ENCODE measurements at regions not wholly inside any gene's neighbourhood (a gene's known extent, or its start where the extent isn't known, plus 50 kb on each side); places are given as distances from the start of the nearest gene placed in this dataset.

DNA sequence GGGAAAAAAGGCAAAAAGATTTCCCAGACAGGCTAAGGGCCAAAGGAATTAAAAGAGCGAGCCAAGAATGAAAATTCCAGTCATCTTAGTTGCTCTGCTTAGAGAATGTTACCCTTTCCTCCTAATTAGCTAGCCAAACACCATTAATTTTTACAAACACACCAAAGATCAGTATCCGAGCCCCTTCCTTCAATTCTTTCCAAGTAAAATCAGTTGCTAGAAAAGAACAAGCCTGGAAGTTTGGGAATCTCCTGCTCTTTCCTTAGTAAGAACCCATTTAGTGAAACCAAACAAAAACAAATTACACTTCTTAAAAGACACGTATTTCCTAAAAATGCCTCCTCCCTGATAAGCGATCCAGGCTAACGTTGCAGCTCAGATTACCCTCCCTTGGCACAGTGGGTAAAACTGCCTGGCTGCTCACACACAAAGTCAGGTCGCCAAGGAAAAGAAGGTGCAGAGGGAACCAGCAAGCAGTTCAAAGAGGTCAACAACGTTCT lies 57.1 kb upstream of the ABLIM1 start (continued):
- no peak for TF ChIP-seq JUNB (IDR thresholded peaks at IDR 0.05; ENCODE audit: unreplicated experiment)
- TF ChIP-seq ZNF114 (CRISPR knock-in tag; IDR thresholded peaks at IDR 0.05) = no peak
- TF ChIP-seq, protein P1, sequence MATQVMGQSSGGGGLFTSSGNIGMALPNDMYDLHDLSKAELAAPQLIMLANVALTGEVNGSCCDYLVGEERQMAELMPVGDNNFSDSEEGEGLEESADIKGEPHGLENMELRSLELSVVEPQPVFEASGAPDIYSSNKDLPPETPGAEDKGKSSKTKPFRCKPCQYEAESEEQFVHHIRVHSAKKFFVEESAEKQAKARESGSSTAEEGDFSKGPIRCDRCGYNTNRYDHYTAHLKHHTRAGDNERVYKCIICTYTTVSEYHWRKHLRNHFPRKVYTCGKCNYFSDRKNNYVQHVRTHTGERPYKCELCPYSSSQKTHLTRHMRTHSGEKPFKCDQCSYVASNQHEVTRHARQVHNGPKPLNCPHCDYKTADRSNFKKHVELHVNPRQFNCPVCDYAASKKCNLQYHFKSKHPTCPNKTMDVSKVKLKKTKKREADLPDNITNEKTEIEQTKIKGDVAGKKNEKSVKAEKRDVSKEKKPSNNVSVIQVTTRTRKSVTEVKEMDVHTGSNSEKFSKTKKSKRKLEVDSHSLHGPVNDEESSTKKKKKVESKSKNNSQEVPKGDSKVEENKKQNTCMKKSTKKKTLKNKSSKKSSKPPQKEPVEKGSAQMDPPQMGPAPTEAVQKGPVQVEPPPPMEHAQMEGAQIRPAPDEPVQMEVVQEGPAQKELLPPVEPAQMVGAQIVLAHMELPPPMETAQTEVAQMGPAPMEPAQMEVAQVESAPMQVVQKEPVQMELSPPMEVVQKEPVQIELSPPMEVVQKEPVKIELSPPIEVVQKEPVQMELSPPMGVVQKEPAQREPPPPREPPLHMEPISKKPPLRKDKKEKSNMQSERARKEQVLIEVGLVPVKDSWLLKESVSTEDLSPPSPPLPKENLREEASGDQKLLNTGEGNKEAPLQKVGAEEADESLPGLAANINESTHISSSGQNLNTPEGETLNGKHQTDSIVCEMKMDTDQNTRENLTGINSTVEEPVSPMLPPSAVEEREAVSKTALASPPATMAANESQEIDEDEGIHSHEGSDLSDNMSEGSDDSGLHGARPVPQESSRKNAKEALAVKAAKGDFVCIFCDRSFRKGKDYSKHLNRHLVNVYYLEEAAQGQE (IDR thresholded peaks at IDR 0.05; ENCODE audit: unreplicated experiment) = no peak
- no peak for TF ChIP-seq POLR2AphosphoS5 (IDR thresholded peaks at IDR 0.05; ENCODE audit: low read depth)
- TF ChIP-seq, protein P2, sequence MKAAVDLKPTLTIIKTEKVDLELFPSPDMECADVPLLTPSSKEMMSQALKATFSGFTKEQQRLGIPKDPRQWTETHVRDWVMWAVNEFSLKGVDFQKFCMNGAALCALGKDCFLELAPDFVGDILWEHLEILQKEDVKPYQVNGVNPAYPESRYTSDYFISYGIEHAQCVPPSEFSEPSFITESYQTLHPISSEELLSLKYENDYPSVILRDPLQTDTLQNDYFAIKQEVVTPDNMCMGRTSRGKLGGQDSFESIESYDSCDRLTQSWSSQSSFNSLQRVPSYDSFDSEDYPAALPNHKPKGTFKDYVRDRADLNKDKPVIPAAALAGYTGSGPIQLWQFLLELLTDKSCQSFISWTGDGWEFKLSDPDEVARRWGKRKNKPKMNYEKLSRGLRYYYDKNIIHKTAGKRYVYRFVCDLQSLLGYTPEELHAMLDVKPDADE (IDR thresholded peaks at IDR 0.05) = no peak
- TF ChIP-seq ZNF331 (CRISPR knock-in tag; IDR thresholded peaks at IDR 0.05; ENCODE audit: low read depth) = no peak
- TF ChIP-seq, protein P3, sequence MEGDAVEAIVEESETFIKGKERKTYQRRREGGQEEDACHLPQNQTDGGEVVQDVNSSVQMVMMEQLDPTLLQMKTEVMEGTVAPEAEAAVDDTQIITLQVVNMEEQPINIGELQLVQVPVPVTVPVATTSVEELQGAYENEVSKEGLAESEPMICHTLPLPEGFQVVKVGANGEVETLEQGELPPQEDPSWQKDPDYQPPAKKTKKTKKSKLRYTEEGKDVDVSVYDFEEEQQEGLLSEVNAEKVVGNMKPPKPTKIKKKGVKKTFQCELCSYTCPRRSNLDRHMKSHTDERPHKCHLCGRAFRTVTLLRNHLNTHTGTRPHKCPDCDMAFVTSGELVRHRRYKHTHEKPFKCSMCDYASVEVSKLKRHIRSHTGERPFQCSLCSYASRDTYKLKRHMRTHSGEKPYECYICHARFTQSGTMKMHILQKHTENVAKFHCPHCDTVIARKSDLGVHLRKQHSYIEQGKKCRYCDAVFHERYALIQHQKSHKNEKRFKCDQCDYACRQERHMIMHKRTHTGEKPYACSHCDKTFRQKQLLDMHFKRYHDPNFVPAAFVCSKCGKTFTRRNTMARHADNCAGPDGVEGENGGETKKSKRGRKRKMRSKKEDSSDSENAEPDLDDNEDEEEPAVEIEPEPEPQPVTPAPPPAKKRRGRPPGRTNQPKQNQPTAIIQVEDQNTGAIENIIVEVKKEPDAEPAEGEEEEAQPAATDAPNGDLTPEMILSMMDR (conservative IDR thresholded peaks at IDR 0.05; ENCODE audit: low read depth in 2 of 2) = no peak
- no peak for TF ChIP-seq STAT1 (IDR thresholded peaks at IDR 0.05; ENCODE audit: unreplicated experiment)
- TF ChIP-seq EZH2phosphoT487 (IDR thresholded peaks at IDR 0.05; ENCODE audit: unreplicated experiment) = no peak
- TF ChIP-seq NANOG (IDR thresholded peaks at IDR 0.05; ENCODE audit: borderline replicate concordance) = no peak
- TF ChIP-seq EZH2 (IDR thresholded peaks at IDR 0.05; ENCODE audit: low read depth, unreplicated experiment) = no peak
- TF ChIP-seq CREB1 (CRISPR knock-in tag; IDR thresholded peaks at IDR 0.05; ENCODE audit: low read depth) = no peak

DNA sequence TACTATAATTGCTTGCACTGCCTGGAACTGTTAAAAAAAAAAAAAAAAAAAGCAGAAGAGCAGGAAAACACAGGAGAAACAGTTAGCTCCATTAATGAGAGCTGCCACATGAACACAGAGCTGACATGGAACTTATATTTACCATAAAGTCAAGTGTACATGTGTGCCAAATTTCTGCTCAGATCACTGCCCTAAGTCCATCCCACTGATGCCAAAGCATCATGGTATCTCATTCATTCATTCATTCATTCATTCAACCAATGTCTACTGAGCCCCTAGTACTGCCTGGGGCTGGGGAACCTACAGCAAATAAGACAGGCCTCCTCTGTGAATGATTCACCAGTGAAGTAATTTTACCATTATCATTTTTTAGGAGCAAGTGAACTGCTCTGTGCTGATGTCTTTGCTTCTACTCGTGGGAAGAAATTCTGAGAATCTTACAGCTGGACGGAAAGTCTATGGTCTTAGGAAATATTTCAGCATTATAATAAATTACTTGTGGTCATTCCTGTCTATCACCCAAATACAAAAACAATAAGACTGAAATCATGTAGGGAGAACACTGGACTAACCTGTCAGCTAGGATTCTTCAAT lies 58.8 kb upstream of the ABLIM1 start:
- ATAC-seq (no peak), DNase-seq (ENCODE audit: low spot score) (no peak)
- Mint-ChIP-seq H3K4me1 (peaks cover 23% of the 10 kb centered on the region), H3K27ac (no peak overlapping the region), H3K4me3 (no peak overlapping the region), H3K36me3 (ENCODE audit: low read depth) (no peaks in the 10 kb centered on the region), H3K27me3 (ENCODE audit: insufficient read depth, low read depth, poor library complexity) (no peaks in the 10 kb centered on the region), H3K9me3 (no peaks in the 10 kb centered on the region)
- no peaks in the 10 kb centered on the region for H3K9me2 ChIP-seq (ENCODE audit: insufficient read depth)
- H4K20me1 ChIP-seq (replicated peaks; ENCODE audit: insufficient read depth) = no peaks in the 10 kb centered on the region
- H3K4me3 ChIP-seq = no peak overlapping the region
- H2AFZ ChIP-seq = no peak overlapping the region
- H3K4me2 ChIP-seq = no peak overlapping the region
- H3K79me2 ChIP-seq (replicated peaks; ENCODE audit: insufficient read depth) = no peaks in the 10 kb centered on the region
- H3K4me1 ChIP-seq (ENCODE audit: insufficient read depth) = peaks cover 6% of the 10 kb centered on the region
- no peaks in the 10 kb centered on the region for H3F3A ChIP-seq (replicated peaks; ENCODE audit: low read depth)
- no peaks in the 10 kb centered on the region for H3K36me3 ChIP-seq (ENCODE audit: insufficient read depth)
- no peak overlapping the region for H3K27ac ChIP-seq (ENCODE audit: low read depth)
- no peaks in the 10 kb centered on the region for H3K27me3 ChIP-seq (ENCODE audit: insufficient read depth)
- TF ChIP-seq EZH2 (IDR thresholded peaks at IDR 0.05; ENCODE audit: low read depth, unreplicated experiment) (no peak), ZNF331 (CRISPR knock-in tag; IDR thresholded peaks at IDR 0.05; ENCODE audit: low read depth) (no peak), CREB1 (CRISPR knock-in tag; IDR thresholded peaks at IDR 0.05; ENCODE audit: low read depth) (no peak), NANOG (IDR thresholded peaks at IDR 0.05; ENCODE audit: borderline replicate concordance) (no peak), EZH2phosphoT487 (IDR thresholded peaks at IDR 0.05; ENCODE audit: unreplicated experiment) (no peak), ZNF114 (CRISPR knock-in tag; IDR thresholded peaks at IDR 0.05) (no peak), JUNB (IDR thresholded peaks at IDR 0.05; ENCODE audit: unreplicated experiment) (no peak)
- TF ChIP-seq, protein P3 (conservative IDR thresholded peaks at IDR 0.05; ENCODE audit: low read depth in 2 of 2) = no peak
